Liver (tissue), 8 donors: ENCODE measurements at regions not wholly inside any gene's neighbourhood (a gene's known extent, or its start where the extent isn't known, plus 50 kb on each side); places are given as distances from the start of the nearest gene placed in this dataset.

Experiments
- DNase-seq: peaks from one replicate; pipeline ENCODE4 v3.0.0-alpha.2; 2017; ENCODE audit warnings: low spot score
- H3K27ac ChIP-seq, 2 donors: one replicate each; pipeline ENCODE4 v1.7.0; 2013; ENCODE audit warnings: inconsistent platforms in 2 of 2, low read length in 2 of 2, control low read depth in 1 of 2, low read depth in 1 of 2, mild to moderate bottlenecking in 1 of 2
- H3K27me3 ChIP-seq, 4 donors: one replicate each; pipeline versions ENCODE4 v1.6.1 to v1.7.0; 2013; ENCODE audit warnings: low read length in 3 of 4, inconsistent platforms in 1 of 4, mild to moderate bottlenecking in 1 of 4, moderate library complexity in 1 of 4; ENCODE audit not compliant: control insufficient read depth in 4 of 4, insufficient read depth in 4 of 4
- H3K36me3 ChIP-seq, 4 donors: one replicate each; pipeline versions ENCODE4 v1.6.1 to v1.7.0; 2013; ENCODE audit warnings: low read length in 3 of 4, mild to moderate bottlenecking in 3 of 4, low read depth in 1 of 4, moderate library complexity in 1 of 4; ENCODE audit not compliant: control insufficient read depth in 4 of 4, insufficient read depth in 3 of 4
- H3K4me1 ChIP-seq, 4 donors: one replicate each; pipeline versions ENCODE4 v1.6.1 to v1.7.0; 2013; ENCODE audit warnings: low read length in 3 of 4, mild to moderate bottlenecking in 3 of 4, moderate library complexity in 1 of 4; ENCODE audit not compliant: control insufficient read depth in 4 of 4, insufficient read depth in 4 of 4
- H3K4me3 ChIP-seq, 3 donors: one replicate each; pipeline versions ENCODE4 v1.6.1 to v1.7.0; 2013; ENCODE audit warnings: low read length in 3 of 3, control low read depth in 1 of 3, low read depth in 1 of 3, mild to moderate bottlenecking in 1 of 3
- H3K9ac ChIP-seq, 2 donors: one replicate each; pipeline ENCODE4 v1.7.0; 2013; ENCODE audit warnings: low read length in 2 of 2, mild to moderate bottlenecking in 2 of 2, moderate library complexity in 2 of 2, control low read depth in 1 of 2, low read depth in 1 of 2
- H3K9me3 ChIP-seq, 4 donors: one replicate each; pipeline versions ENCODE4 v1.6.1 to v1.7.0; 2013; ENCODE audit warnings: low read length in 3 of 4; ENCODE audit not compliant: control insufficient read depth in 4 of 4
- ATF3 ChIP-seq: IDR thresholded peaks from 2 replicates; pipeline ENCODE4 v1.6.1; 2016; ENCODE audit warnings: antibody characterized with exemption
- CTCF ChIP-seq: fragments of 150-350 bp; IDR thresholded peaks from 2 replicates; pipeline ENCODE4 v1.5.1; 2017; ENCODE audit warnings: improper control_type of control experiment, low read depth, low read length; ENCODE audit not compliant: missing input control
- EGR1 ChIP-seq, 2 donors: IDR thresholded peaks; 2 replicates each; pipeline ENCODE4 v1.6.1; 2016 to 2018; ENCODE audit warnings: antibody characterized with exemption in 2 of 2, low read depth in 2 of 2
- FOXA1 ChIP-seq: IDR thresholded peaks from 2 replicates; pipeline ENCODE4 v1.6.1; 2016; ENCODE audit warnings: antibody characterized with exemption
- FOXA2 ChIP-seq: IDR thresholded peaks from 2 replicates; pipeline ENCODE4 v1.6.1; 2016; ENCODE audit warnings: antibody characterized with exemption
- GABPA ChIP-seq, 2 donors: IDR thresholded peaks in 1 of 2; conservative IDR thresholded peaks in 1 of 2; 2 replicates each; pipeline ENCODE4 v1.6.1; 2016; ENCODE audit warnings: antibody characterized with exemption in 2 of 2, mild to moderate bottlenecking in 1 of 2, moderate library complexity in 1 of 2
- HNF4A ChIP-seq, 2 donors: conservative IDR thresholded peaks; 2 replicates each; pipeline ENCODE4 v1.6.1; 2016; ENCODE audit warnings: antibody characterized with exemption in 2 of 2, mild to moderate bottlenecking in 2 of 2
- HNF4G ChIP-seq: IDR thresholded peaks from 2 replicates; pipeline ENCODE4 v1.6.1; 2016; ENCODE audit warnings: antibody characterized with exemption
- JUND ChIP-seq, 2 donors: IDR thresholded peaks; 2 replicates each; pipeline ENCODE4 v1.6.1; 2016; ENCODE audit warnings: antibody characterized with exemption in 2 of 2
- MAX ChIP-seq: IDR thresholded peaks from 2 replicates; pipeline ENCODE4 v1.6.1; 2016; ENCODE audit warnings: antibody characterized with exemption
- NR2F2 ChIP-seq: IDR thresholded peaks from 2 replicates; pipeline ENCODE4 v1.6.1; 2016; ENCODE audit warnings: antibody characterized with exemption
- RAD21 ChIP-seq, 2 donors: IDR thresholded peaks; 2 replicates each; pipeline ENCODE4 v1.6.1; 2016; ENCODE audit warnings: antibody characterized with exemption in 2 of 2, mild to moderate bottlenecking in 2 of 2
- REST ChIP-seq: IDR thresholded peaks from 2 replicates; pipeline ENCODE4 v1.6.1; 2016; ENCODE audit warnings: antibody characterized with exemption, mild to moderate bottlenecking
- RXRA ChIP-seq, 2 donors: IDR thresholded peaks; 2 replicates each; pipeline ENCODE4 v1.6.1; 2017 to 2018; ENCODE audit warnings: antibody characterized with exemption in 2 of 2, mild to moderate bottlenecking in 1 of 2
- SP1 ChIP-seq: IDR thresholded peaks from 2 replicates; pipeline ENCODE4 v1.6.1; 2018; ENCODE audit warnings: antibody characterized with exemption, mild to moderate bottlenecking
- TAF1 ChIP-seq: conservative IDR thresholded peaks from 2 replicates; pipeline ENCODE4 v1.6.1; 2016; ENCODE audit warnings: antibody characterized with exemption, mild to moderate bottlenecking
- YY1 ChIP-seq: IDR thresholded peaks from 2 replicates; pipeline ENCODE4 v1.6.1; 2016; ENCODE audit warnings: antibody characterized with exemption, mild to moderate bottlenecking
- ZBTB33 ChIP-seq: IDR thresholded peaks from 2 replicates; pipeline ENCODE4 v1.6.1; 2016; ENCODE audit warnings: antibody characterized with exemption
- WGBS: extraction: QIAGEN DNeasy Blood & Tissue Kit; methylation state at CpG from one replicate; pipeline ENCODE4 v1.1.7; 2013; 5-methylcytosine and 5-hydroxymethylcytosine counted together
- donor health status: healthy.
- donor health status: healthy.
- donor health status: healthy.
- donor health status: healthy.
- donor health status: healthy.

- no peak for DNase-seq
- no peak overlapping the region for H3K27ac ChIP-seq
- H3K36me3 ChIP-seq, result no peaks in the 10 kb centered on the region
- TF ChIP-seq TAF1, result no peak
- no peak for TF ChIP-seq NR2F2
- TF ChIP-seq CTCF, result no peak
- TF ChIP-seq EGR1 (IDR thresholded peaks at IDR 0.05; ENCODE audit: low read depth in 2 of 2), result no peak
- no peak for TF ChIP-seq ATF3
- no peak for TF ChIP-seq RXRA (IDR thresholded peaks at IDR 0.05)
- TF ChIP-seq REST, result no peak
- TF ChIP-seq FOXA1, result no peak
- TF ChIP-seq HNF4G, result no peak
- TF ChIP-seq GABPA (IDR thresholded peaks at IDR 0.05 in 1 of 2, conservative IDR thresholded peaks at IDR 0.05 in 1 of 2), result no peak
- TF ChIP-seq YY1, result no peak
- no peak for TF ChIP-seq RAD21 (IDR thresholded peaks at IDR 0.05)
- no peak for TF ChIP-seq ZBTB33
- TF ChIP-seq FOXA2, result no peak
- TF ChIP-seq MAX, result no peak
- TF ChIP-seq HNF4A (conservative IDR thresholded peaks at IDR 0.05), result no peak
- no peak for TF ChIP-seq SP1
- TF ChIP-seq JUND (IDR thresholded peaks at IDR 0.05), result no peak
- H3K9ac ChIP-seq, result no peak overlapping the region
- H3K27me3 ChIP-seq, result no peaks in the 10 kb centered on the region
- no peak overlapping the region for H3K4me3 ChIP-seq
- H3K4me1 ChIP-seq, result peaks cover 0 to 5% (median 1%) of the 10 kb centered on the region in 4 donors
- H3K9me3 ChIP-seq, result no peaks in the 10 kb centered on the region
- WGBS, result 96% methylated on average over 5 of the region's 5 CpGs
Measured at GRCh38 chr6:163951326-163951725, 536.8 kb downstream of the QKI start.
